ENCODE measurements at regions not wholly inside any gene's neighbourhood (a gene's known extent, or its start where the extent isn't known, plus 50 kb on each side); places are given as distances from the start of the nearest gene placed in this dataset.

DNA sequence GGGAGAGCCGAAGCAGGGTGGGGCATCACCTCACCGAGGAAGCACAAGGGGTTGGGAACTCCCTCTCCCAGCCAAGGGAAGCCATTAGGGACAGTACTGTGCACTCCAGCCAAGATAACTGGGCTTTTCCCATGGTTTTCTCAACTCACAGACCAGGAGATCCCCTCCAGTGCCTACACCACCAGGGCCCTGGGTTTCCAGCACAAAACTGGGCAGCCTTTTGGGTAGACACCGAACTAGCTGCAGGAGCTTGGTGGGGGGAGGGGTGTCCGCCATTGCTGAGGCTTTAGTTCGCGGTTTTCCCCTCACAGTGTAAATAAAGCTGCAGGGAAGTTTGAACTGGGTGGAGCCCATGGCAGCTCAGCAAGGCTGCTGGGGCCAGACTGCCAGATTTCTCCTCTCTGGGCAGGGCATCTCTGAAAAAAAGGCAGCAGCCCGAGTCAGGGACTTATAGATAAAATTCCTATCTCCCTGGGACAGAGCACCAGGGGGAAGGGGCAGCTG, 129.6 kb upstream of the LMCD1 start:
- TF ChIP-seq CTCF (IDR thresholded peaks at IDR 0.05) (no peak), POLR2A (IDR thresholded peaks at IDR 0.05) (no peak)
- intact Hi-C loops (cut with DNase I) = no loop called here
- Histone ChIP-seq H3K27me3 (no peaks in the 10 kb centered on the region), H3K4me3 (no peak overlapping the region), H3K9me3 (peaks cover 0 to 15% (median 4%) of the 10 kb centered on the region in 12 donors), H3K27ac (no peak overlapping the region), H3K4me1 (peaks cover 0 to 18% (median 6%) of the 10 kb centered on the region in 12 donors), H3K36me3 (no peaks in the 10 kb centered on the region)
- DNase-seq = no peak
- 41 to 59% (median 54%) methylated on average over 5 to 7 of the region's 7 CpGs for WGBS, 4 donors
- ATAC-seq = peak in 1 of 4 donors; percentile 22

GRCh38 chr3:8380904-8381704, 120.5 kb upstream of the LMCD1 start:
- WGBS, 4 donors = 80 to 85% (median 82%) methylated on average over 5 of the region's 5 CpGs
- Histone ChIP-seq H3K9me3 (peaks cover 0 to 14% (median 4%) of the 10 kb centered on the region in 12 donors), H3K27ac (no peak overlapping the region), H3K4me3 (no peak overlapping the region), H3K4me1 (no peaks in the 10 kb centered on the region), H3K36me3 (no peaks in the 10 kb centered on the region), H3K27me3 (no peaks in the 10 kb centered on the region)
- TF ChIP-seq CTCF (IDR thresholded peaks at IDR 0.05) (no peak), POLR2A (IDR thresholded peaks at IDR 0.05) (no peak)
- ATAC-seq (no peak), DNase-seq (no peak)
- intact Hi-C loops (cut with DNase I) = no loop called here

GRCh38 chr3:8385848-8386620, 115.6 kb upstream of the LMCD1 start:
- no peaks in the 10 kb centered on the region for H3K36me3 ChIP-seq
- no peaks in the 10 kb centered on the region for H3K27me3 ChIP-seq
- intact Hi-C loops (cut with DNase I) = no loop called here
- ATAC-seq (no peak), DNase-seq (no peak)
- no peak overlapping the region for H3K27ac ChIP-seq
- H3K9me3 ChIP-seq = no peaks in the 10 kb centered on the region
- no peak overlapping the region for H3K4me3 ChIP-seq
- no peak for TF ChIP-seq POLR2A (IDR thresholded peaks at IDR 0.05)
- no peak for TF ChIP-seq CTCF (IDR thresholded peaks at IDR 0.05)
- 95 to 97% (median 95%) methylated on average over 4 of the region's 4 CpGs for WGBS, 4 donors
- H3K4me1 ChIP-seq = no peaks in the 10 kb centered on the region

DNA sequence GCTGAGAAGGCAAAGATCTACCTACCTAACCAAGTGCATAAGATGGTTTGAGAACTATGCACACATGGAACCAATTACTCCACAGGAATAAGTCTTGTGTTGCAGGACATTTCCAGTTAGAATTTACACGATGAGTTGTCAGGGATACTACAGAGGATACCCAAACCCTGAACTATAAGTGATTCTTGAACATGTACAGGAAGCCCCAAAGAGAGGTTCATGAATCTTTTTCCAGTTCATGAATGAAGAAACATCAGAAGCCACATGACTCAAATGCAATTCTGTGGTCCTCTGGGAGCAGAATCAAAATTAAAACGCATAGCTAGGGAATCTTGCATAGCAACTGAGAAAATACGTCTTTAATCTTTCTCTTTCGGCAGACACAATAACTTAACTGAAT, 114.1 kb upstream of the LMCD1 start:
- no peak overlapping the region for H3K27ac ChIP-seq
- H3K4me3 ChIP-seq = no peak overlapping the region
- H3K4me1 ChIP-seq = no peaks in the 10 kb centered on the region
- DNase-seq = no peak
- no peak for ATAC-seq
- no peak for TF ChIP-seq POLR2A (IDR thresholded peaks at IDR 0.05)
- TF ChIP-seq CTCF (IDR thresholded peaks at IDR 0.05) = no peak
- H3K27me3 ChIP-seq = no peaks in the 10 kb centered on the region
- intact Hi-C loops (cut with DNase I) = no loop called here
- 51 to 92% (median 65%) methylated on average over 4 of the region's 4 CpGs for WGBS, 4 donors
- H3K9me3 ChIP-seq = no peaks in the 10 kb centered on the region
- no peaks in the 10 kb centered on the region for H3K36me3 ChIP-seq

All from heart left ventricle (tissue), 16 donors.